CD14-positive monocyte (primary cell): ENCODE measurements at regions not wholly inside any gene's neighbourhood (a gene's known extent, or its start where the extent isn't known, plus 50 kb on each side); places are given as distances from the start of the nearest gene placed in this dataset.
"Not testable (repeated sequence)": the region's sequence is repeated elsewhere in the genome, so short reads cannot be mapped to it uniquely, and the experiment has no call there.

Experiments
- DNase-seq, 3 donors: peaks; one replicate each; pipeline ENCODE4 v3.0.0-alpha.2; 2011 to 2022
- H2AFZ ChIP-seq: 2 replicates; pipeline ENCODE4 v1.6.0; 2012; ENCODE audit warnings: mild to moderate bottlenecking, low read depth, low read length, inconsistent platforms; ENCODE audit not compliant: insufficient read depth, poor library complexity, severe bottlenecking
- H3K27ac ChIP-seq, 2 donors: 1 replicate in 1 of 2; 2 replicates in 1 of 2; pipeline ENCODE4 v1.5.1; 2012 to 2013; ENCODE audit warnings: low read length in 2 of 2, control low read depth in 1 of 2, inconsistent platforms in 1 of 2, low read depth in 1 of 2, mild to moderate bottlenecking in 1 of 2
- H3K27me3 ChIP-seq, 2 donors: one replicate each; pipeline versions ENCODE4 v1.6.0 to v1.6.1; 2011 to 2013; ENCODE audit warnings: low read length in 2 of 2; ENCODE audit not compliant: control insufficient read depth in 2 of 2, insufficient read depth in 2 of 2
- H3K36me3 ChIP-seq, 2 donors: replicated peaks in 1 of 2; 1 replicate in 1 of 2; 2 replicates in 1 of 2; pipeline versions ENCODE4 v1.5.1 to v1.6.1; 2012 to 2013; ENCODE audit warnings: low read length in 2 of 2, control low read depth in 1 of 2, inconsistent platforms in 1 of 2, mild to moderate bottlenecking in 1 of 2; ENCODE audit not compliant: insufficient read depth in 2 of 2, control insufficient read depth in 1 of 2
- H3K4me1 ChIP-seq, 2 donors: 1 replicate in 1 of 2; 2 replicates in 1 of 2; pipeline versions ENCODE4 v1.5.1 to v1.6.1; 2012 to 2013; ENCODE audit warnings: low read length in 2 of 2, control low read depth in 1 of 2, inconsistent platforms in 1 of 2, mild to moderate bottlenecking in 1 of 2, moderate library complexity in 1 of 2; ENCODE audit not compliant: insufficient read depth in 2 of 2, control insufficient read depth in 1 of 2
- H3K4me2 ChIP-seq: replicated peaks from 2 replicates; pipeline ENCODE3; 2012; ENCODE audit warnings: low read length, moderate library complexity, mild to moderate bottlenecking; ENCODE audit not compliant: poor library complexity, severe bottlenecking; ENCODE audit errors: extremely low read depth
- H3K4me3 ChIP-seq, 3 experiments: fragments of 200-600 bp in 1 of 3; sonication (generic) in 1 of 3; replicated peaks in 1 of 3; 1 replicate in 2 of 3; 2 replicates in 1 of 3; pipeline ENCODE4 v1.5.1; 2011 to 2013; ENCODE audit warnings: low read length in 3 of 3, mild to moderate bottlenecking in 3 of 3, control low read depth in 2 of 3, low read depth in 2 of 3, inconsistent platforms in 1 of 3, moderate library complexity in 1 of 3
- H3K79me2 ChIP-seq: 2 replicates; pipeline ENCODE4 v1.6.0; 2012; ENCODE audit warnings: mild to moderate bottlenecking, control low read depth, inconsistent platforms, low read length, moderate library complexity; ENCODE audit not compliant: insufficient read depth
- H3K9ac ChIP-seq: 2 replicates; pipeline ENCODE4 v1.6.0; 2017; ENCODE audit warnings: low read length, mild to moderate bottlenecking; ENCODE audit not compliant: insufficient read depth, poor library complexity, severe bottlenecking
- H3K9me3 ChIP-seq, 2 donors: replicated peaks in 1 of 2; 1 replicate in 1 of 2; 2 replicates in 1 of 2; pipeline versions ENCODE4 v1.5.1 to v1.6.1; 2012 to 2013; ENCODE audit warnings: low read length in 2 of 2, control low read depth in 1 of 2; ENCODE audit not compliant: control insufficient read depth in 1 of 2, insufficient read depth in 1 of 2
- H4K20me1 ChIP-seq: 2 replicates; pipeline ENCODE4 v1.6.0; 2012; ENCODE audit warnings: mild to moderate bottlenecking, low read length, control low read depth, moderate library complexity; ENCODE audit not compliant: insufficient read depth
- H3K27ac Mint-ChIP-seq, 7 donors: one replicate each; pipeline ENCODE4 v1.8.0; 2020; ENCODE audit warnings: mild to moderate bottlenecking in 7 of 7, mixed read lengths in 7 of 7, moderate library complexity in 6 of 7, inconsistent platforms in 2 of 7
- H3K27me3 Mint-ChIP-seq, 3 donors: one replicate each; pipeline ENCODE4 v1.8.0; 2021 to 2022; ENCODE audit warnings: low read depth in 3 of 3, mild to moderate bottlenecking in 3 of 3, mixed read lengths in 3 of 3, moderate library complexity in 3 of 3, inconsistent platforms in 1 of 3
- H3K36me3 Mint-ChIP-seq, 2 donors: one replicate each; pipeline ENCODE4 v1.8.0; 2020; ENCODE audit warnings: mixed read lengths in 2 of 2, inconsistent platforms in 1 of 2, mild to moderate bottlenecking in 1 of 2
- H3K4me1 Mint-ChIP-seq: one replicate; pipeline ENCODE4 v1.8.0; 2020; ENCODE audit warnings: mild to moderate bottlenecking, mixed read lengths
- H3K4me3 Mint-ChIP-seq, 2 donors: one replicate each; pipeline ENCODE4 v1.8.0; 2020; ENCODE audit warnings: mild to moderate bottlenecking in 2 of 2, mixed read lengths in 2 of 2, moderate library complexity in 1 of 2
- H3K9me3 Mint-ChIP-seq, 7 donors: one replicate each; pipeline ENCODE4 v1.8.0; 2020 to 2022; ENCODE audit warnings: mixed read lengths in 7 of 7, mild to moderate bottlenecking in 6 of 7, moderate library complexity in 6 of 7, inconsistent platforms in 2 of 7
- WGBS: methylation state at CpG from one replicate; pipeline ENCODE4 v1.1.5; 2013; ENCODE audit warnings: missing lambda C conversion rate; ENCODE audit not compliant: insufficient coverage; 5-methylcytosine and 5-hydroxymethylcytosine counted together
- intact Hi-C, 2 donors: fragments of 100-400 bp; cut with micrococcal nuclease; formaldehyde crosslinking; loops; one replicate each; pipeline versions ENCODE4 v1.15.0 to v1.15.1; 2023
- TF ChIP-seq, protein P1 (sequence below): fragments of 200-600 bp; IDR thresholded peaks from one replicate; pipeline ENCODE4 v1.8.0; 2022; ENCODE audit warnings: antibody characterized with exemption, mild to moderate bottlenecking

DNA sequence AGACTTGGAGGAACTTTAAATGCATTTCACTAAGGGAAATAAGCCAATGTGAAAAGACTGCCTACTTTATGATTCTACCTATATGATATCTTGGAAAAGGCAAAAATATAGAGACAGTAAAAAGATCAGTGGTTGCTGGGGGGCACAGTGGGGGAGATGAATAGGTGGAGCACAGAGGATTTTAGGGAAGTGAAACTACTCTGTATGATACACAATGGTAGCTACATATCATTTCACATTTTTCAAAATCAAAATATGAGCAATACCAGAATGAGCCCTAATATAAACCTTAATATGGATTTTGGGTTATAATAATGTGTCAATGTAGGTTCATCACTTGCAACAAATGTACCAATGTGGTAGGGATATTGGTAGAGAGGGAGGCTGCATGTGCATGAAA, 161.4 kb upstream of the HTR1E start:
- intact Hi-C loops, result no loop called here
- no peak overlapping the region for H3K4me3 Mint-ChIP-seq

DNA sequence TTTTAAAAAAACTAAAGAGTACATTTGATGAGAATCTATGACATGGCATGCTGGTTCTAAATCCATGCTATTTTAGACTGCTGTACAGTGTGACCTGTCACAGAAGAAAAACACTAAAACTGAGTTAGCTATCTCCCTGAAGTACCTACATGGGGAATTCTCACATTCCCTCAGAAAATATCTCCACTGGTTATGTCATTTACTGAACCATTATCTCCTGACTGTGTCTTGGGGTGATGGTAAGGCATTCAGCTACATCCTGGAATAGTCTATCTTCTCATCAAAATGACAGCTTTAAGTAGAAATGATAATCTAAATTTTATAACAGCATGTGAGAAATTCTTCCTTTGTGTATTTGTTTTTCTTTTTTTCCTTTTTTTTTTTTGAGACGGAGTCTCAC, 172.1 kb upstream of the HTR1E start:
- no peak for DNase-seq
- no peak overlapping the region for H3K4me3 Mint-ChIP-seq
- H3K36me3 Mint-ChIP-seq, result no peaks in the 10 kb centered on the region
- peaks cover 6 to 18% (median 15%) of the 10 kb centered on the region in 7 donors for H3K9me3 Mint-ChIP-seq
- H3K27ac ChIP-seq, result no peak overlapping the region
- no peaks in the 10 kb centered on the region for H3K27me3 ChIP-seq
- H3K9ac ChIP-seq, result no peak overlapping the region
- no peak overlapping the region for H3K4me2 ChIP-seq
- H4K20me1 ChIP-seq, result no peaks in the 10 kb centered on the region
- peaks cover 15 to 21% of the 10 kb centered on the region in 2 donors for H3K9me3 ChIP-seq
- intact Hi-C loops, result no loop called here
- peaks cover 0 to 1% (median 0%) of the 10 kb centered on the region in 3 donors for H3K27me3 Mint-ChIP-seq
- H2AFZ ChIP-seq, result no peak overlapping the region
- WGBS, result no CpG with 5 or more reads among the region's 1 CpG
- TF ChIP-seq, protein P1, sequence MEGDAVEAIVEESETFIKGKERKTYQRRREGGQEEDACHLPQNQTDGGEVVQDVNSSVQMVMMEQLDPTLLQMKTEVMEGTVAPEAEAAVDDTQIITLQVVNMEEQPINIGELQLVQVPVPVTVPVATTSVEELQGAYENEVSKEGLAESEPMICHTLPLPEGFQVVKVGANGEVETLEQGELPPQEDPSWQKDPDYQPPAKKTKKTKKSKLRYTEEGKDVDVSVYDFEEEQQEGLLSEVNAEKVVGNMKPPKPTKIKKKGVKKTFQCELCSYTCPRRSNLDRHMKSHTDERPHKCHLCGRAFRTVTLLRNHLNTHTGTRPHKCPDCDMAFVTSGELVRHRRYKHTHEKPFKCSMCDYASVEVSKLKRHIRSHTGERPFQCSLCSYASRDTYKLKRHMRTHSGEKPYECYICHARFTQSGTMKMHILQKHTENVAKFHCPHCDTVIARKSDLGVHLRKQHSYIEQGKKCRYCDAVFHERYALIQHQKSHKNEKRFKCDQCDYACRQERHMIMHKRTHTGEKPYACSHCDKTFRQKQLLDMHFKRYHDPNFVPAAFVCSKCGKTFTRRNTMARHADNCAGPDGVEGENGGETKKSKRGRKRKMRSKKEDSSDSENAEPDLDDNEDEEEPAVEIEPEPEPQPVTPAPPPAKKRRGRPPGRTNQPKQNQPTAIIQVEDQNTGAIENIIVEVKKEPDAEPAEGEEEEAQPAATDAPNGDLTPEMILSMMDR, result no peak
- H3K4me1 ChIP-seq, result no peaks in the 10 kb centered on the region
- H3K27ac Mint-ChIP-seq, result no peak overlapping the region
- no peaks in the 10 kb centered on the region for H3K79me2 ChIP-seq
- no peaks in the 10 kb centered on the region for H3K4me1 Mint-ChIP-seq
- H3K4me3 ChIP-seq, result no peak overlapping the region
- no peaks in the 10 kb centered on the region for H3K36me3 ChIP-seq

More for the DNA sequence above, 161.4 kb upstream of the HTR1E start:
- Histone ChIP-seq H3K36me3 (no peaks in the 10 kb centered on the region), H3K27ac (no peak overlapping the region), H3K27me3 (no peaks in the 10 kb centered on the region), H3K79me2 (no peaks in the 10 kb centered on the region), H3K4me2 (no peak overlapping the region), H3K4me1 (no peaks in the 10 kb centered on the region), H4K20me1 (no peaks in the 10 kb centered on the region), H2AFZ (no peak overlapping the region), H3K9me3 (no peaks in the 10 kb centered on the region), H3K9ac (no peak overlapping the region), H3K4me3 (no peak overlapping the region)
- Mint-ChIP-seq H3K4me1 (no peaks in the 10 kb centered on the region), H3K27ac (no peak overlapping the region), H3K27me3 (peaks cover 0 to 1% (median 1%) of the 10 kb centered on the region in 3 donors), H3K36me3 (no peaks in the 10 kb centered on the region), H3K9me3 (peaks cover 2 to 8% (median 4%) of the 10 kb centered on the region in 7 donors)
- TF ChIP-seq, protein P1, result no peak
- no peak for DNase-seq

DNA sequence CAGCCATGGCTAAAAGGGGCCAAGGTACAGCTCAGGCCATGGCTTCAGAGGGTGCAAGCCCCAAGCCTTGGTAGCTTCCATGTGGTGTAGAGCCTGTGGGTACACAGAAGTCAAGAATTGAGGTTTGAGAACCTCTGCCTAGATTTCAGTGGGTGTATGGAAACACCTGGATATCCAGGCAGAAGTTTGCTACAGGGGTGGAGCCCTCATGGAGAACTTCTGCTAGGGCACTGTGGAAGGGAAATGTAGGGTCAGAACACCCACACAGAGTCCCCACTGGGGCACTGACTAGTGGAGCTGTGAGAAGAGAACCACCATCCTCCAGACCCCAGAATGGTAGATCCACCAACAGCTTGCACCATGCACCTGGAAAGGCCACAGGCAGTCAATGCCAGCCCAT, 177.4 kb upstream of the HTR1E start:
- H3K9ac ChIP-seq, H4K20me1 ChIP-seq, H3K36me3 ChIP-seq, H3K79me2 ChIP-seq, H3K4me3 Mint-ChIP-seq, H3K4me1 Mint-ChIP-seq, H3K27me3 ChIP-seq, H3K27ac Mint-ChIP-seq, H2AFZ ChIP-seq, H3K4me3 ChIP-seq, intact Hi-C loops, H3K4me2 ChIP-seq, H3K36me3 Mint-ChIP-seq, H3K4me1 ChIP-seq, H3K27ac ChIP-seq, H3K27me3 Mint-ChIP-seq, DNase-seq: not testable (repeated sequence)
- H3K9me3 Mint-ChIP-seq, result peaks cover 11 to 22% (median 14%) of the 10 kb centered on the region in 7 donors
- peaks cover 19 to 37% of the 10 kb centered on the region in 2 donors for H3K9me3 ChIP-seq
